A549 (cell line): ENCODE measurements at regions not wholly inside any gene's neighbourhood (a gene's known extent, or its start where the extent isn't known, plus 50 kb on each side); places are given as distances from the start of the nearest gene placed in this dataset.

Experiments used
- BHLHE40 ChIP-seq: IDR thresholded peaks from 2 replicates; pipeline ENCODE4 v1.6.1; 2012; ENCODE audit warnings: low read depth, low read length, inconsistent platforms
- CBX2 ChIP-seq: fragments of 200-600 bp; sonication (generic); IDR thresholded peaks from 2 replicates; pipeline ENCODE4 v1.6.1; 2016; ENCODE audit warnings: low read depth, mild to moderate bottlenecking, borderline replicate concordance
- CBX8 ChIP-seq: fragments of 200-600 bp; sonication (generic); IDR thresholded peaks from 2 replicates; pipeline ENCODE4 v1.6.1; 2016
- CTCF ChIP-seq: fragments of >200 bp; sonication (Bioruptor Twin); formaldehyde crosslinking; IDR thresholded peaks from 3 replicates; pipeline ENCODE4 v1.5.1; 2016
- EP300 ChIP-seq, 2 experiments: fragments of >200 bp; sonication (Bioruptor Twin); formaldehyde crosslinking; IDR thresholded peaks; 2 replicates in 1 of 2; 3 replicates in 1 of 2; pipeline ENCODE4 v1.6.1; 2016 to 2017
- HMGXB4 ChIP-seq: fragments of 250-450 bp; sonication (Bioruptor Pico); IDR thresholded peaks from 2 replicates; pipeline ENCODE4 v1.5.0; 2021; ENCODE audit warnings: mild to moderate bottlenecking, moderate library complexity, borderline replicate concordance
- MAFK ChIP-seq: fragments of 450-650 bp; IDR thresholded peaks from 2 replicates; pipeline ENCODE4 v1.6.1; 2014; ENCODE audit not compliant: partially characterized antibody
- MAX ChIP-seq: IDR thresholded peaks from 2 replicates; pipeline ENCODE4 v1.6.1; 2012
- POLR2A ChIP-seq: IDR thresholded peaks from 2 replicates; pipeline ENCODE4 v1.6.1; 2012; ENCODE audit warnings: mild to moderate bottlenecking, low read length
- RARB ChIP-seq: fragments of 250-450 bp; sonication (Bioruptor Pico); IDR thresholded peaks from 2 replicates; pipeline ENCODE4 v1.8.0; 2021; ENCODE audit warnings: mild to moderate bottlenecking, moderate library complexity
- RNF2 ChIP-seq: fragments of 200-600 bp; sonication (generic); IDR thresholded peaks from 2 replicates; pipeline ENCODE4 v1.6.1; 2016; ENCODE audit warnings: low read depth, mild to moderate bottlenecking, antibody characterized with exemption, moderate library complexity, borderline replicate concordance
- USF2 ChIP-seq: fragments of 450-650 bp; IDR thresholded peaks from 2 replicates; pipeline ENCODE4 v1.6.1; 2014; ENCODE audit warnings: antibody characterized with exemption

- TF ChIP-seq MAFK (no peak), CBX2 (no peak), USF2 (no peak), EP300 (IDR thresholded peaks at IDR 0.05) (no peak), BHLHE40 (no peak), CTCF (no peak), HMGXB4 (CRISPR knock-in tag) (no peak), CBX8 (no peak), RNF2 (no peak), MAX (no peak), POLR2A (no peak), RARB (CRISPR knock-in tag) (no peak)
Measured at GRCh38 chr4:62740296-62740695, 1540.2 kb downstream of the ADGRL3 start.
